ENCODE measurements at regions not wholly inside any gene's neighbourhood (a gene's known extent, or its start where the extent isn't known, plus 50 kb on each side); places are given as distances from the start of the nearest gene placed in this dataset.

GRCh38 chr16:47881574-47881973 is 274.2 kb downstream of the ABCC12 start:
- TF ChIP-seq CTCF (IDR thresholded peaks at IDR 0.05) (no peak), POLR2AphosphoS5 (IDR thresholded peaks at IDR 0.05) (no peak), EP300 (IDR thresholded peaks at IDR 0.05) (no peak), POLR2A (IDR thresholded peaks at IDR 0.05; ENCODE audit: low read depth) (no peak)
- no peak overlapping the region for H3K27ac ChIP-seq (replicated peaks in 1 of 4)
- 78% methylated on average over 4 of the region's 4 CpGs for WGBS
- H3K4me1 ChIP-seq, result no peaks in the 10 kb centered on the region
- no peak overlapping the region for H3K4me3 ChIP-seq
- H3K27me3 ChIP-seq, result peaks cover 0 to 3% (median 0%) of the 10 kb centered on the region in 4 donors
- intact Hi-C loops (cut with DNase I), result no loop called here
- H3K9me3 ChIP-seq, result no peaks in the 10 kb centered on the region
- H3K36me3 ChIP-seq, result no peaks in the 10 kb centered on the region
- DNase-seq (ENCODE audit: extremely low spot score), result peak; percentile 39

GRCh38 chr16:47880653-47881052 is 275.1 kb downstream of the ABCC12 start:
- Histone ChIP-seq H3K27ac (replicated peaks in 1 of 4) (no peak overlapping the region), H3K9me3 (no peaks in the 10 kb centered on the region), H3K4me3 (no peak overlapping the region), H3K27me3 (peaks cover 0 to 3% (median 0%) of the 10 kb centered on the region in 4 donors), H3K4me1 (no peaks in the 10 kb centered on the region), H3K36me3 (no peaks in the 10 kb centered on the region)
- peak; percentile 60 for DNase-seq (ENCODE audit: extremely low spot score)
- TF ChIP-seq EP300 (IDR thresholded peaks at IDR 0.05) (no peak), POLR2AphosphoS5 (IDR thresholded peaks at IDR 0.05) (no peak), CTCF (IDR thresholded peaks at IDR 0.05) (no peak), POLR2A (IDR thresholded peaks at IDR 0.05; ENCODE audit: low read depth) (no peak)
- WGBS, result 96% methylated on average over 5 of the region's 5 CpGs
- intact Hi-C loops (cut with DNase I), result no loop called here

- Histone ChIP-seq H3K4me3 (no peak overlapping the region), H3K27me3 (no peaks in the 10 kb centered on the region), H3K27ac (replicated peaks in 1 of 4) (no peak overlapping the region), H3K36me3 (no peaks in the 10 kb centered on the region), H3K9me3 (no peaks in the 10 kb centered on the region), H3K4me1 (no peaks in the 10 kb centered on the region)
- no peak for TF ChIP-seq CTCF (IDR thresholded peaks at IDR 0.05)
- TF ChIP-seq POLR2AphosphoS5 (IDR thresholded peaks at IDR 0.05), result no peak
- no peak for TF ChIP-seq POLR2A (IDR thresholded peaks at IDR 0.05; ENCODE audit: low read depth)
- no peak for TF ChIP-seq EP300 (IDR thresholded peaks at IDR 0.05)
- intact Hi-C loops (cut with DNase I), result no loop called here
- peak; percentile 74 for DNase-seq (ENCODE audit: extremely low spot score)
- 91% methylated on average over 3 of the region's 3 CpGs for WGBS
These were observed 278.6 kb downstream of the ABCC12 start for GRCh38 chr16:47877166-47877565.

- WGBS, result 95% methylated on average over 7 of the region's 7 CpGs
- H3K27ac ChIP-seq (replicated peaks in 1 of 4), result no peak overlapping the region
- H3K4me1 ChIP-seq, result no peaks in the 10 kb centered on the region
- no peak for TF ChIP-seq CTCF (IDR thresholded peaks at IDR 0.05)
- no peak for TF ChIP-seq POLR2AphosphoS5 (IDR thresholded peaks at IDR 0.05)
- TF ChIP-seq EP300 (IDR thresholded peaks at IDR 0.05), result no peak
- no peak for TF ChIP-seq POLR2A (IDR thresholded peaks at IDR 0.05; ENCODE audit: low read depth)
- H3K36me3 ChIP-seq, result no peaks in the 10 kb centered on the region
- H3K4me3 ChIP-seq, result no peak overlapping the region
- no peaks in the 10 kb centered on the region for H3K27me3 ChIP-seq
- peak; percentile 64 for DNase-seq (ENCODE audit: extremely low spot score)
- no peaks in the 10 kb centered on the region for H3K9me3 ChIP-seq
- intact Hi-C loops (cut with DNase I), result no loop called here
These were observed 279.3 kb downstream of the ABCC12 start for GRCh38 chr16:47876511-47876910.

DNA sequence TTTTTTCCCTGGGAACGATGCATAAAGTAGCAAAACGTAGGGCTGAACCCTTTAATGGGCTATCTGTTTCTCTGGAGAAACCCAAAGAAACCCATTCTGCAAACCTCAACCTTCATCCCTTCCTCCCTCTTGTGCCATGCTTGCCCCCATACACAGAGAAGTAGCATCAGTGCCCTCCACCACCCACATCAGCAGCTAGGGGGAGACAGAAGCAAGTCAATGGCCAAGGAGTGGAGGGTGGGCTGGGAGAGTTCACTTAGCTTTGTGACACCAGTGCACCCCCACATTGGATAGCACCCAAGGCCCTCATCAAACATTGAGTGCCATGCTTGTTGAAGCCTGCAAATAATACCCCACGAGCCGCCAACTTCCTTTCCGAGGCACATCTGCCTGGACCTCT is 282.4 kb downstream of the ABCC12 start:
- TF ChIP-seq EP300 (IDR thresholded peaks at IDR 0.05) (no peak), POLR2A (IDR thresholded peaks at IDR 0.05; ENCODE audit: low read depth) (no peak), POLR2AphosphoS5 (IDR thresholded peaks at IDR 0.05) (no peak), CTCF (IDR thresholded peaks at IDR 0.05) (no peak)
- Histone ChIP-seq H3K27ac (replicated peaks in 1 of 4) (no peak overlapping the region), H3K4me3 (no peak overlapping the region), H3K36me3 (no peaks in the 10 kb centered on the region), H3K27me3 (no peaks in the 10 kb centered on the region), H3K9me3 (no peaks in the 10 kb centered on the region), H3K4me1 (no peaks in the 10 kb centered on the region)
- WGBS, result 89% methylated on average over 5 of the region's 5 CpGs
- intact Hi-C loops (cut with DNase I), result no loop called here
- no peak for DNase-seq (ENCODE audit: extremely low spot score)

All from esophagus muscularis mucosa (tissue), 4 donors.